Loucy (cell line): ENCODE measurements at regions not wholly inside any gene's neighbourhood (a gene's known extent, or its start where the extent isn't known, plus 50 kb on each side); places are given as distances from the start of the nearest gene placed in this dataset.
"Not testable (repeated sequence)": the region's sequence is repeated elsewhere in the genome, so short reads cannot be mapped to it uniquely, and the experiment has no call there.

ENCODE experiments used
- EZH2phosphoT487 ChIP-seq: fragments of 200-600 bp; IDR thresholded peaks from 2 replicates; pipeline ENCODE4 v1.6.1; 2018; ENCODE audit warnings: antibody characterized with exemption, mild to moderate bottlenecking, moderate library complexity, borderline replicate concordance
- TF ChIP-seq, protein P1 (sequence below): fragments of 200-600 bp; sonication (generic); conservative IDR thresholded peaks from 2 replicates; pipeline ENCODE4 v1.5.1; 2014; ENCODE audit warnings: mild to moderate bottlenecking, antibody characterized with exemption, low read length

DNA sequence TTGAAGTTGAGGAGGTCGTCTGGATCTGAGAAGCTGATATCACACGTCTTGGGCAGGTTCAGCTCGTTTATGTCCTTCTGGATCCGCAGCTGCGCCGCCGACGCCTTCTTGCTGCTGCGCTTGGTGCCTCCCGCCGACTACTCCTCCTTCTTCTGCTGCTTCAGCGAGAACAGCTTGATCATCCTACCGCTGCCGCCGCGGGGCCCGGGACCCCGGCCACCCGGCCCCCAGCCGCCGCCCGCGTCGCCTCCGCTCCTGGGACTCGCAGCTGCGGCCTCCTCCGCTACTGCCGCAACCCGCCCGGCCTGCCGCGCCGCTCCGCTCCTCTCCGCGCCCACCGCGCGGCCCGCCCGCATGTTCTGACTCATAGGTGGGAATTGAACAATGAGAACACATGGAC lies 1710.6 kb downstream of the TP53TG3F start:
- TF ChIP-seq, protein P1, sequence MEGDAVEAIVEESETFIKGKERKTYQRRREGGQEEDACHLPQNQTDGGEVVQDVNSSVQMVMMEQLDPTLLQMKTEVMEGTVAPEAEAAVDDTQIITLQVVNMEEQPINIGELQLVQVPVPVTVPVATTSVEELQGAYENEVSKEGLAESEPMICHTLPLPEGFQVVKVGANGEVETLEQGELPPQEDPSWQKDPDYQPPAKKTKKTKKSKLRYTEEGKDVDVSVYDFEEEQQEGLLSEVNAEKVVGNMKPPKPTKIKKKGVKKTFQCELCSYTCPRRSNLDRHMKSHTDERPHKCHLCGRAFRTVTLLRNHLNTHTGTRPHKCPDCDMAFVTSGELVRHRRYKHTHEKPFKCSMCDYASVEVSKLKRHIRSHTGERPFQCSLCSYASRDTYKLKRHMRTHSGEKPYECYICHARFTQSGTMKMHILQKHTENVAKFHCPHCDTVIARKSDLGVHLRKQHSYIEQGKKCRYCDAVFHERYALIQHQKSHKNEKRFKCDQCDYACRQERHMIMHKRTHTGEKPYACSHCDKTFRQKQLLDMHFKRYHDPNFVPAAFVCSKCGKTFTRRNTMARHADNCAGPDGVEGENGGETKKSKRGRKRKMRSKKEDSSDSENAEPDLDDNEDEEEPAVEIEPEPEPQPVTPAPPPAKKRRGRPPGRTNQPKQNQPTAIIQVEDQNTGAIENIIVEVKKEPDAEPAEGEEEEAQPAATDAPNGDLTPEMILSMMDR: not testable (repeated sequence)
- TF ChIP-seq EZH2phosphoT487: not testable (repeated sequence)
